GM19372 (cell line): ENCODE measurements at regions not wholly inside any gene's neighbourhood (a gene's known extent, or its start where the extent isn't known, plus 50 kb on each side); places are given as distances from the start of the nearest gene placed in this dataset.
A peak's percentile ranks its signal among the peaks of the same experiment; 100 is the strongest.

Source experiments
- ATAC-seq: cut with Tn5 transposase; IDR thresholded peaks from one replicate; pipeline ENCODE4 v1.9.1; 2021; ENCODE audit warnings: mild to moderate bottlenecking, low read depth, moderate library complexity; ENCODE audit not compliant: unreplicated experiment

GRCh38 chr1:234941321-234942011 is 187.2 kb downstream of the TOMM20 start:
- ATAC-seq = no peak

- no peak for ATAC-seq
Observed at GRCh38 chr1:234940841-234941240, 187.8 kb downstream of the TOMM20 start.

- ATAC-seq = no peak
Observed at GRCh38 chr1:234938924-234939323, 189.7 kb downstream of the TOMM20 start.

GRCh38 chr1:234938135-234938534 is 190.5 kb downstream of the TOMM20 start:
- no peak for ATAC-seq

- no peak for ATAC-seq
Observed at GRCh38 chr1:234936612-234937389, 191.8 kb downstream of the TOMM20 start.

- no peak for ATAC-seq
Observed at GRCh38 chr1:234934611-234935033, 194.0 kb downstream of the TOMM20 start.

GRCh38 chr1:234933475-234933874 is 195.2 kb downstream of the TOMM20 start:
- ATAC-seq = peak; percentile 95

GRCh38 chr1:234932511-234933430 is 195.9 kb downstream of the TOMM20 start:
- ATAC-seq = peak; percentile 20

GRCh38 chr1:234932106-234932505 is 196.5 kb downstream of the TOMM20 start:
- ATAC-seq = no peak

- no peak for ATAC-seq
Observed at GRCh38 chr1:234931404-234931973, 197.1 kb downstream of the TOMM20 start.

- ATAC-seq = no peak
Observed at GRCh38 chr1:234929369-234929768, 199.3 kb downstream of the TOMM20 start.

- ATAC-seq = no peak
Observed at GRCh38 chr1:234928642-234929041, 200.0 kb downstream of the TOMM20 start.

GRCh38 chr1:234927971-234928640 is 200.5 kb downstream of the TOMM20 start:
- no peak for ATAC-seq

GRCh38 chr1:234927312-234927970 is 201.2 kb downstream of the TOMM20 start:
- no peak for ATAC-seq

GRCh38 chr1:234926559-234927311 is 201.9 kb downstream of the TOMM20 start:
- ATAC-seq = peak; percentile 65

GRCh38 chr1:234926264-234926558 is 202.4 kb downstream of the TOMM20 start:
- ATAC-seq = no peak

GRCh38 chr1:234925440-234926263 is 203.0 kb downstream of the TOMM20 start:
- ATAC-seq = no peak
